ENCODE measurements at regions not wholly inside any gene's neighbourhood (a gene's known extent, or its start where the extent isn't known, plus 50 kb on each side); places are given as distances from the start of the nearest gene placed in this dataset.
"Not testable (repeated sequence)": the region's sequence is repeated elsewhere in the genome, so short reads cannot be mapped to it uniquely, and the experiment has no call there.

GRCh38 chr13:54742984-54743383, 1714.4 kb downstream of the OLFM4 start:
- DNase-seq: peak; percentile 2

GRCh38 chr13:54744747-54745146, 1716.1 kb downstream of the OLFM4 start:
- no peak for DNase-seq

- peak; percentile 7 for DNase-seq
Measured at GRCh38 chr13:54750521-54750920, 1721.9 kb downstream of the OLFM4 start.

- DNase-seq: no peak
Measured at GRCh38 chr13:54758795-54759194, 1730.2 kb downstream of the OLFM4 start.

- DNase-seq: no peak
Measured at GRCh38 chr13:54768214-54768613, 1739.6 kb downstream of the OLFM4 start.

- DNase-seq: no peak
Measured at GRCh38 chr13:54775501-54776191, 1747.0 kb downstream of the OLFM4 start.

- DNase-seq: no peak
Measured at GRCh38 chr13:54787754-54788153, 1759.1 kb downstream of the OLFM4 start.

GRCh38 chr13:54799621-54800226, 1771.1 kb downstream of the OLFM4 start:
- DNase-seq: no peak

GRCh38 chr13:54802226-54802625, 1773.6 kb downstream of the OLFM4 start:
- DNase-seq: no peak

GRCh38 chr13:54805743-54806142, 1777.1 kb downstream of the OLFM4 start:
- DNase-seq: no peak

- not testable (repeated sequence) for DNase-seq
Measured at GRCh38 chr13:54821938-54822470, 1793.4 kb downstream of the OLFM4 start.

GRCh38 chr13:54829391-54830068, 1800.9 kb downstream of the OLFM4 start:
- not testable (repeated sequence) for DNase-seq

GRCh38 chr13:54836273-54836672, 1807.7 kb downstream of the OLFM4 start:
- DNase-seq: no peak

GRCh38 chr13:54841682-54842081, 1813.1 kb downstream of the OLFM4 start:
- DNase-seq: no peak

GRCh38 chr13:54845351-54845965, 1816.8 kb downstream of the OLFM4 start:
- no peak for DNase-seq

GRCh38 chr13:54852831-54853230, 1824.2 kb downstream of the OLFM4 start:
- no peak for DNase-seq

GRCh38 chr13:54859827-54860226, 1831.2 kb downstream of the OLFM4 start:
- DNase-seq: no peak

- no peak for DNase-seq
Measured at GRCh38 chr13:54875111-54875510, 1846.5 kb downstream of the OLFM4 start.

- no peak for DNase-seq
Measured at GRCh38 chr13:54879036-54879435, 1850.4 kb downstream of the OLFM4 start.

GRCh38 chr13:54884682-54885081, 1856.1 kb downstream of the OLFM4 start:
- no peak for DNase-seq

- DNase-seq: no peak
Measured at GRCh38 chr13:54890976-54891375, 1862.4 kb downstream of the OLFM4 start.

- no peak for DNase-seq
Measured at GRCh38 chr13:54901316-54901715, 1872.7 kb downstream of the OLFM4 start.

- no peak for DNase-seq
Measured at GRCh38 chr13:54912367-54912766, 1883.8 kb downstream of the OLFM4 start.

Data from DMS79 (cell line).